AG04449 (cell line): ENCODE measurements at regions not wholly inside any gene's neighbourhood (a gene's known extent, or its start where the extent isn't known, plus 50 kb on each side); places are given as distances from the start of the nearest gene placed in this dataset.

ENCODE experiments used
- CTCF ChIA-PET: fragments of 350-600 bp; formaldehyde crosslinking; extraction: SDS; loops from one replicate; lab custom pipeline; 2021; ENCODE audit warnings: antibody characterized with exemption; lab: Yijun Ruan, JAX
- POLR2A ChIA-PET: fragments of 400-600, 350-600 bp; formaldehyde crosslinking; extraction: SDS; loops from one replicate; lab custom pipeline; 2020; ENCODE audit warnings: antibody characterized with exemption, inconsistent platforms; lab: Yijun Ruan, JAX
- DNase-seq: peaks from one replicate; pipeline ENCODE4 v3.0.0-alpha.2; 2010; ENCODE audit warnings: low read depth, low spot score
- H3K4me3 ChIP-seq: 2 replicates; pipeline ENCODE4 v1.5.1; 2011; ENCODE audit warnings: low read depth, mild to moderate bottlenecking, control low read depth, low read length
- CTCF ChIP-seq: IDR thresholded peaks from one replicate; pipeline ENCODE4 v1.5.1; 2011; ENCODE audit warnings: mild to moderate bottlenecking, moderate library complexity, low read length, control low read depth, inconsistent platforms; ENCODE audit not compliant: insufficient read depth; ENCODE audit errors: missing control alignments

GRCh38 chr15:96020797-96021196 lies 309.7 kb upstream of the NR2F2 start:
- TF ChIP-seq CTCF, result no peak

DNA sequence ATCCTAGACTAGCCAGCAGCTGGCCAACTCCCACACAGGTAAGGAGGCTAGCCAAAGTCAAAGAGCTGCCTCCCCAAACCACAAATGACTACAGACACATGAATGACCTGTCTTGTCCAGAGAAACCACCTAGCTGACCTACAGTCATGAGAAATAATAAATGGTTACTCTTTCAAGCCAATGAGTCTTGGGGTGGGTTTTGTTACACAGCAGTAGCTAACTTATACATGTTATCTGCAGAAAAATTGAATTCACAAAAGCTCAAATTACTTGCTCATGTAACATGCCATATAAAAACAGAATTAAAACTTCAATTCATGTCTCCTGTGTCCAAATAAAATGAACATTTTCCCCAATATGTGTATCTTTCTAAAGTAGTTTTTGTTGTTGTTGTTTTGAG lies 307.4 kb upstream of the NR2F2 start:
- no peak for TF ChIP-seq CTCF
- H3K4me3 ChIP-seq, result no peak overlapping the region
- DNase-seq, result no peak
- CTCF ChIA-PET, result no interaction called here
- POLR2A ChIA-PET, result no interaction called here

More at GRCh38 chr15:96020797-96021196, 309.7 kb upstream of the NR2F2 start:
- POLR2A ChIA-PET, result no interaction called here
- H3K4me3 ChIP-seq, result no peak overlapping the region
- CTCF ChIA-PET, result no interaction called here
- no peak for DNase-seq

- ChIA-PET CTCF (no interaction called here), POLR2A (no interaction called here)
- no peak overlapping the region for H3K4me3 ChIP-seq
- no peak for DNase-seq
- TF ChIP-seq CTCF, result no peak
Observed at GRCh38 chr15:96027501-96027900, 303.0 kb upstream of the NR2F2 start.

DNA sequence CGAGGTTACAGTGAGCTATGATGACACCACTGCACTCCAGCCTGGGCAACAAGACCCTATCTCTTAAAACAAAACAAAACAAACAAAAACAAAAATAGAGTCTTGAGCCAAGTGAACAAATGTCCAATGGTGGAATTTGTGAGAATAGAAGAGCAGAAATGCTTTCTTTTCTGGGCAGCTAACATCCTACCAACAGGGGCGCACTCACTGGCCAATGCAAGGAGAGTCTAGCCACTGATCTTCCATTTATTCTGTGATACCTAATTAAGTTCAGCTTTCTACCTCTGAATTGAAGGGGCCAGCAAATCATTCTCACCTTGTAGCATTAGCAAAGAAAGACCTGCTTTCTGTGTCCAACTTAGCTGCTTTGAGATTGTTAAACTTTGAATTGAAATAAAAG lies 301.9 kb upstream of the NR2F2 start:
- no peak overlapping the region for H3K4me3 ChIP-seq
- TF ChIP-seq CTCF, result no peak
- POLR2A ChIA-PET, result no interaction called here
- CTCF ChIA-PET, result no interaction called here
- DNase-seq, result no peak

DNA sequence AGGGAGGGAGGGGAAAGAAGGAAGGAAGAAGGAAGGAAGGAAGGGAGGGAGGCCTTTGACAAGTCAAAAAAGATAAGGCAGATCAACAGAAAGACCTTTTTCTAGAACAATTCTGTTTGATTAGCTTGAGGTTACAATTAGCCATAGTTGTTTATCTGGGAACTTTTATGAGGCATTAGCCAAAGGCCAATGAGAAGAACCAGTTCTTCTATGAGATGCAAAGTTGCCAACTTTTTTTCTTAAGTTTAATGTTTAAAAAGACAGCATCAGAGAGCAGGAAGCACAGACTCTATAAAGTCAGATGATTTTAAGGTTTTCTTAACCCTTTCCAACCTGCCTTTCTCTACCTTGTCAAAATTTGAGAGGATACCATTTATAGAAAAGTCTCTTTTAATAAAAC lies 301.3 kb upstream of the NR2F2 start:
- ChIA-PET CTCF (no interaction called here), POLR2A (no interaction called here)
- no peak overlapping the region for H3K4me3 ChIP-seq
- no peak for DNase-seq
- no peak for TF ChIP-seq CTCF

GRCh38 chr15:96031426-96032110 lies 298.9 kb upstream of the NR2F2 start:
- no peak for TF ChIP-seq CTCF
- ChIA-PET POLR2A (no interaction called here), CTCF (no interaction called here)
- H3K4me3 ChIP-seq, result no peak overlapping the region
- DNase-seq, result no peak
